ENCODE measurements at regions not wholly inside any gene's neighbourhood (a gene's known extent, or its start where the extent isn't known, plus 50 kb on each side); places are given as distances from the start of the nearest gene placed in this dataset.
A peak's percentile ranks its signal among the peaks of the same experiment; 100 is the strongest.
"Not testable (repeated sequence)": the region's sequence is repeated elsewhere in the genome, so short reads cannot be mapped to it uniquely, and the experiment has no call there.

DNA sequence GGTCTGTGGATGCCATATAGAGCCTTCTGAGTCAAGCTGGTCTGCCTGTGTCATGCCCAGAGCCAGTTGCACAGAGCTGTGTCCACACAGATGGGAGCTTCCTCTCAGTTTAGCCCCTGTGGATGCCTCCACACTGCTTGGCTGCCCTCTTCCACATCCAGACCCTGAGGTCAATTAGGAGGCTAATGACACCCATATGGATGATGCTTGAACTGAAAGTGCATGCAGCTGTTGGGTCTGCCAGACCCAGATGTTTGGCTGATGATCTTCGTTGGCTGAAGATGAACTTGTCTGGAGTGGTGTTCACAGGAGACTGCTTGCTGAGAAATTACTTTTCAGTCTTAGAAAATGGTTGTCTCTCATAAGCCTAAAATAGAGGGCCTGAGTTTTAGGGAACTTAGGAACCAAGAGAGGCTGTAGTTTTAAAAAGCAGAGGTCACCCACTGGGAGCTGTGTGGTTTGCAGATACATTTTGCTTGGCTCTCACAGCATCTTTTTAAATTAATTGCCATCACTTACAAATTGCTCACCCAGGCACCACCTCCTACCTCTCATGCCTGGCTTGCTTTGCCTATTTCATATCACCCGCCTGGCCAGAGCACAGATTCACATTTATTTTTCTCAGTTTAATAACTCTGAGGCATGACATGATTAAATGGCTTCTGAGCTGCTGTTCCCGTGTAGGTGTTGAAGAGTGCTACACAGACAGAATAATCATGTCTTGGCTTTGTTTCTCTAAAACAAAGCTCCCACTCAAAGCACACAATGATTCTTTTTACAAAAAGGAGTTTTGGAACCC lies 176.1 kb downstream of the MINAR1 start:
- DNase-seq: no peak

DNA sequence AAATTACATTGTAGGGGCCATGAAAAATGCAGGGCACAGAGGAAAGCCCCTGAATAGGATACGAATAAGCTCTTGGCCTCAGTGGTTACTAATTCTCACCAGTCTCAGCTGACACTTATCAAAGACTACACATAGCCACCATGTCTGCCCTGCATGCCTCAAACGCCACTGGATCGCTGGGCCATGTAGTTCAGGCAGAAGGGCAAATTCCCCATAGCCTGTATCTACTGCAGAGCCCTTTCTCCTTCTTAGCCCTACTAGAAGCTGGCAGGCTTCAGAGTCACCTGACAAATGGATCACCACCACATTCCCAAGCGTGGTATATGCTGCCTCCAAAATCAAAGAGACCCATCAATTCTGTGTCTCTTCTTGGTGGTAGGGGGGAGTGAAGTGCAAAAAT lies 177.4 kb downstream of the MINAR1 start:
- DNase-seq: no peak

DNA sequence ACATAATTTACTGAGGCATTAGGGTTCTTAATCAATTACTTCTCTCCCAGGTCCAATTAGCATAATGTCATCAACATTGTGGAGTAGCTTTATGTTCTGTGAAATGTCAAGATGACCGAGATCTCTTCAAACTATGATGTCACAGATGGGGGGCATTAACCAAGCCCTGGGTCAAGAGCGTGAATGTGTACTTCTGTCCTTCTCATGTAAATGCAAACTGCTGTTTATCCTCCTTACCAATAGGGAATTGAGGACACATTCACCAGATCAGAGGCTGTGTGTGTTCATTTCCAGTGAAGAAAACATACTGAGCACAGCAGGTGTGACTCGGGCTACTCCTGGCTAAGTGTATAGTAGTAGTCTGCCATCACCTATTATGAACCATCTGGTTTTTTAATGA lies 177.9 kb downstream of the MINAR1 start:
- no peak for DNase-seq

DNA sequence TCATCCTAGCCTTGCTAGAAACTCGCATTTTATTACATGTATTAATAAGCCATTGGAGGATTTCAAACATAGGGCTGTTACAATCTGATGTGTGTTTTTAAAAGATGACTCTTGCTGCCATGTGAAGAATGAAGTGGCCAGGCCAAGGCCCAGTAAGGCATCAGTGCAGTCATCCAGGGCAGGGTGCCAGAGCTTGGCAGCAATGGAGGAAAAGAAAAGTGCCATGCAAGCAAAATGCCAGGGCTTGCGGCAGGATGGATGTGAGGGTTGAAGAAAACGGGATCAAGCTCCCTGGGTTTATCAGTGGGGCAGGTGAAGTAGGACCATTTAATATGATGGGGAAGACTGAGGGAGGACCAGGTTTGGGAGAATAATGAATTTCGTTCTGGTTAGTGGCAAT lies 183.6 kb downstream of the MINAR1 start:
- no peak for DNase-seq

DNA sequence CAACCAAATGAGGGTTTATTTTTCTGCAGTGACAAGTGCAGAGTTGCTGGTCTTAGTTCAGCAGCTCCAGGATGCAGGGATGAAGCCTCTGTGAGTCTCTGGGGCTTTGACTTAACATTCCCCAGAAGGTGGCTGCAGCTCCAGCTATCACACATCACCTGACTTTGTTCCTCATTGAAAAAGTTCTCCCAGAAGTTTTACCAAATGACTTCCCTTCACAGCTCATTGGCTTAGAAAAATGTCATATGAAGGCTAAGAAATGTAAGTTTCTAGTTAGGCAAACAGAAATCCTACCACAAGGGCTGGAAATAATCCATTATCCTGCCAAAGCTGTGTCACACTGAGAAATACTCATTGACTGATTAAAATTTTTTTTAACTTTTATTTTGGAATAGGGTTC lies 184.9 kb downstream of the MINAR1 start:
- no peak for DNase-seq

DNA sequence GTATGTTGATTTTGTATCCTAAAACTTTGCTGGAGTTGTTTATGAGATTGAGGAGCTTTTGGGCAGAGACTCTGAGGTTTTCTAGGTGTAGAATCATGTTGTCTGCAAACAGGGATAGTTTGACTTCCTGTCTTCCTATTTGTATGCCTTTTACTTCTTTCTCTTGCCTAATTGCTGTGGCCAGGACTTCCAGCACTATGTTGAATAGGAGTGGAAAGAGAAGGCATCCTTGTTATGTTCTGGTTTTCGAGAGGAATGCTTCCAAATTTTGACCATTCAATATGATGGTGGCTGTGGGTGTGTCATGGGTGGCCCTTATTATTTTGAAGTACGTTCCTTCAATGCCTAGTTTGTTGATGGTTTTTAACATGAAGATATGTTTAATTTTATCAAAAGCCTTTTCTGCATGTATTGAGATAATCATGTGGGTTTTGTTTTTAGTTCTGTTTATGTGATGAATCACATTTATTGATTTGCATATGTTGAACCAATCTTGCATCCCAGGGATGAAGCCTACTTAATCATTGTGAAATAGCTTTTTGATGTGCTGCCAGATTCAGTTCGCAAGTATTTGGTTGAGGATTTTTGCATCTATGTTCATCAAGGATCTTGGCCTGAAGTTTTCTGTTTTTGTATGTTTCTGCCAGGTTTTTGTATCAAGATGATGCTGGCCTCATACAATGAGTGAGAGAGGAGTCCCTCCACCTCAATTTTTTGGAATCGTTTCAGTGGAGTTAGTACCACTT lies 188.1 kb downstream of the MINAR1 start:
- no peak for DNase-seq

DNA sequence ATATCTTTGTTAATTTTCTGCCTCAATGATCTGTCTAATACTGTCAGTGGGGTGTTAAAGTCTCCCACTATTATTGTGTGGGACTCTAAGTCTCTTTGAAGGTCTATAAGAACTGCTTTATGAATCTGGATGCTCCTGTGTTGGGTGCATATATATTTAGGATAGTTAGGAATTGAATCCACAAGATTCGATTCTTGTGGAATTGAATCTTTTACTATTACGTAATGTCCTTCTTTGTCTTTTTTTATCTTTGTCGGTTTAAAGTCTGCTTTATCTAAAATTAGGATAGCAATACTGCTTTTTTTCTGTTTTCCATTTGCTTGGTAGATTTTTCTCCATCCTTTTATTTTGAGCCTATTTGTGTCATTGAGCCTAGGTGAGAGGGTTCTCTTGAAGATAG lies 189.7 kb downstream of the MINAR1 start:
- not testable (repeated sequence) for DNase-seq

DNA sequence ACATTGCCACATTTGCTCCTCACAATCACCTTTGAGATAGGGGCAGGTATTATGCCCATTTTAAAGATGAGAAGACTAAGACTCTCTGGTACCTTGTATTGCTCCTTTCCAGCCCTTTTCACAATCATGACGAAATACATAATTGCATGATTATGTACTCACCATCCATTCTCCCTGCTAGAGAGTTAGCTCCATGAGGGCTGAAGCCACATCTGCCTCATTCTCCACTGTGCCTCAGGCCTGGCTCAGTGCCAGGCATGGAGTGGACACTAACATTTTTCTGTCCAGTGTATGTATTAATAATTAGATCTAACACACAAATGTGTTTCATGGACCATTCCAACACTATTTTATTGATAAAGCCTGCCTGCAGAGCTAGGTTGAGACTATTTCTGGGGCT lies 191.4 kb downstream of the MINAR1 start:
- no peak for DNase-seq

DNA sequence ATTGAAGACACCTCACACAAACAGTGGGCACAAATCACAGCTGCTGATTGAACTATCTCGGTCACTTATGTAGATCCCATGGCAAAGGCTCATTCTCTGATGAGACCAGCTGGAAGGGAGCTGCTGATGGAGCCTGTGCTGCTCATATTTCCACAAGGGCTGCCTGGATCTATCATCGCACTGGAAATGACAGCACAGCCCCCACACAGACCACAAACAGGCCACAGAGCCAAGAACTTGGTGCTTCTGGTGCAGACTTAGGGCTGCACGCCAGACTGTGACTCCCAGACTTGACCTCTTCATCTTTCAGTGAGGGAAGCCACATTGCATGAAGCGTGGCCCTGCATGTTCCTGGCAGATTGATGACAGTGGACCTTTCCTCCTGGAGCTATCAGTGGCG lies 197.6 kb downstream of the MINAR1 start:
- no peak for DNase-seq

DNA sequence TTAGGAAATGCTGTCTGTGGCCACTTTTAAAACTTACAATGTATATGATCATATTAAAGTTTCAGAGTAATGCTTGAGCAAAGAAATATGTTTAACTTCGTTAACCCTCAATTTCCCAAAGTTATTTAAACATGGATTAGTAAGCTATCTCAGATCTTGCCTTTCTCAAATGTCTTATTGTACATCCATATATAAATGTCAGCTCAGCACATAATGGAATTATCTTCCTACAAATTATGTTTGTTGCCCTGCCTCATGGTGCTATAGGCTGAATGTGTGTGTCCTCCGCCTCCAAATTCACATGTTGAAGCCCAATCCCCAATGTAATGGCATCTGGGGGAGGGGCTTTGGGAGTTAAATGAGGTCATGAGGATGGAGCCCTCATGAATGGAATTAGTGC lies 200.3 kb downstream of the MINAR1 start:
- no peak for DNase-seq

DNA sequence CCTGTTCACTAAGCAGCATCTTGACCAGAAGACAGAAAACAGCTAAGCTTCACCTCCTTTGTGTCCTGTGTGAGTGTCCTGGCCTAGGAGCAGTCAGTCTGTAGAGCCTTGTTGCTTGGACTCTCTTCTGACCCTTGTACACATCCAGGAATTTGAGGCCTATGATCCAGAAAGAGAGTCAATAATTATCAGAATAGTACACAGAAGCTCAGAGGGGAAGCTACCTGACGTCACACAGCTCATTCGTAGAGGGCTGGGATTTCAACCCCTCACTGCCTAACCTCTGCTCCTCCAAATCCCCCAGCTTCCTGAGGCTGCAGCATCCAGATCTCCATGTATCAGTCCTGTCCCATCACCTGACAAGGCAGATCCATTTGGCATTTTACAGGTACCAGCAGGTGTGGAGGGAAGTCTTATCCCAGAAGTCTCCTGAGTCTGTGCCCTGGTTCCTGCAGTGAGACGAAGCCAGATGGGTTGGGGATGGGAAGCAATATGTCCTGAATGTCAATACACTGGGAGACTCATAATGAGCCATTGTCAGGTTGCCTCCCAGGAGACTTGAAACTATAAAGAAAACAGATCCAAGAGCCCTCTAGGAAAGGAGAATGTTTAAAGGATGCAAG lies 203.1 kb downstream of the MINAR1 start:
- DNase-seq: no peak

DNA sequence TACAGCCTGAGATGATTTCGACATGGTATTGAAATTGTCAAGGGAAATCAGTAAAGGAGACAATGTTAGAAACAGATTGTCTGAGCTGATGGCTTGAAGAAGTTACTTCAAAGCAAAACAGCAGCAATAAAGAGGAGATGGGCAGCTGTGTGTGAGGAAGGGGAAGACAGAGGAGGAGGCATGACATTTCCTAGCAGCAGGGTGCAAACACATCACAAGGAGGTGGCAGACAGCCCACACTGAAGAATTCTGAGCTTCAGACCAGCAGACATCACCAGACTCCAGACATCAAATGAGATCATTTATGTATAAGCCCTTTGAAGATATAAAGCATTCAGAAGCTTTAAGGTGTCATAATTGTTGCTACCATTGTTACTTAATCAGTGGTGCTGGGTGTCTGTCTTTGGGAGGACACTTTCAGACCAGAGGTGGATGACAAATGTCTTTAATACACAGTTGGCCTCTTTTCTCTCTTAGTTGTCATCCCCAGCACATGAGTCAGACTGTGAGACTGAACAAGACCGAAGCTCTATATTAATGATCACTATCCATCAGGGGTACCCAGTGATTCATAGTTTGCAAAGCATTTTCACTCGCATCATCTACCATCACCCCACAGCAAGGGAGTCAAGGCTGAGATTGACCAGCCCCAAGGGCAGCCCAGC lies 203.9 kb downstream of the MINAR1 start:
- no peak for DNase-seq

DNA sequence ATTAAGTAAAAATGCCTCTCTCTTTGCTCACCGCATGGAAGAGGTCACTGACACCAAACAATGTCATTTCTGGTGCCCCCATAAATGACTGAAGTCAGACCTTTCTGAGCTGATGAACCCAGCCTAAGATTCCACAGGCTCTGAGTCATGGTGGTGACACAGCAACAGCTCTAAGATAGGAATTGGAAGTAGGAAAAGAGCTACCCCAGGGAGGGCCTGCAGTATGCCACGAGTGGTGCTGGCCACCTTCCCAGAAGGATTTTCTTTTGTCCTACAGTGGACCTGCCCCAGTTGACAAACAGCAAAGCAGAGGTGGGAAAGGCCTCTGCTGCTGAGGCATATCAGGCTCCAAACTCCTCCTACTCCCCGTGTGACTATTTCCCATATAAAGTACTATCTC lies 208.1 kb downstream of the MINAR1 start:
- DNase-seq: peak; percentile 54

DNA sequence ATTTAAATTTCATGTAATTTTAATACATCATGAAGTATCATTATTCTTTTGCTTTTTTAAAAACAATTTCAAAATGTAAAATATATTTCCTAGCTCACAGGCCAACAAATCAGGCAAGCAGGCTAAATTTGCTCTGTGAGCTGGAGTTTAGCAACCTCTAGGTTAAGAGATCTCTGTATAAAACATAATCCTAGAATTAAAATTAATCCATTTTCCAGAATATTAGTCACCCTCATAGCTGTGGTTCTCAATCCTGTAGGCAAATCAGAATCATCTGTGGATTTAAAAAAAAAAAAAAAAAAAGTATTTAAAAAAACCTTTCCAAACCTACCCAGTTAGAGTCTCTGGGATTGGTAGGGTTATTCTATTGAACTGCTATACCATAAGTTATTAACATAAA lies 209.7 kb downstream of the MINAR1 start:
- DNase-seq: no peak

DNA sequence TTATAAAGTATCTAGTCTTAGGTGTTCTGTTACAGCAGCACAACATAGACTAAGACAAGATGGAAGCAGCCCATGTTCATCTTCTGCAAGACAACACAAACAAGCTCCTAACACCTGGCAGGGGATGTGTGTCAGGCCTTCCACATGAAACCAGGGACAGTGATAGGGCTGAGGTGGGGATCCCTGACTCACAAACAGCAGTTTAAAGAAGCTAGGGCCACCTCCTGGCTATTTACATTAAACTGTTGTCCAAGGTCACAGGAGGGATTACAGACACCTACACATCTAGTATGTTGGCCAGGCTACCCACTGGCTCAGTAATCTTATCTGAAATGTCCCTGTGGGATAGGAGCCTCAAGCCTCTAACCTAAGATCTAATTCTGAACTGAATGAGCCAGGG lies 211.3 kb downstream of the MINAR1 start:
- no peak for DNase-seq

DNA sequence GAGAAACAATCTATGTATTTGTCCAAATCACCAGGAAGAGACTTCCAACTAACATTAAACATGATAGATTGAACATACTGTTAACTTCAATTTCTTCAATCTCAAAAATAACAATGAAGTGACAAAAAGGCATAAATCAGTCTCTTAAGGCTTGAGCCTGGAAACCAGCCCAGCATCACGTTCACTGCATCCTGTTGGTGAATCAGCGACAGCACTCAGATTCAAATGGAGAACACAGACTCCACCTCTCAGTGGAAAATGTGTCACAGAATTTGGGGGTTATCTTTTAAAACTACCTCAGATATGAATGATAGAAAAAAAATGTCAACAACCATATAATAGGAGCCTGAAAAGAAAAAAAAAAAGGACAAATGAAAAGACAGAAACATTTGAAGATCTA lies 212.0 kb downstream of the MINAR1 start:
- peak; percentile 23 for DNase-seq

DNA sequence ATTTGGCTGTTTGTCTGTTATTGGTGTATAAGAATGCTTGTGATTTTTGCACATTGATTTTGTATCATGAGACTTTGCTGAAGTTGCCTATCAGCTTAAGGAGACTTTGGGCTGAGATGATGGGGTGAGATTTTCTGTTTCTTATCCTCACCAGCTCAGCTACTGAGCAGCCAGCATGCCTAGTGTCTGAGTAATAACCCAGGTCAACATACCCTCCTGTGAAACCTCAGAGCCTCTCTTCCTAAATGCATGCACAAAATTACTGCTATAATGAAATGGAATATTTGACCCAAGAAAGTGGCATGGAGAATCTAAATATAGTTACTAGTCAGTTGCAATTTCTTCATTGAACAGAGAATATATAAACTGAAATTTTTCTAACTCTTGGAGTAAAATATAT lies 220.8 kb downstream of the MINAR1 start:
- DNase-seq: not testable (repeated sequence)

DNA sequence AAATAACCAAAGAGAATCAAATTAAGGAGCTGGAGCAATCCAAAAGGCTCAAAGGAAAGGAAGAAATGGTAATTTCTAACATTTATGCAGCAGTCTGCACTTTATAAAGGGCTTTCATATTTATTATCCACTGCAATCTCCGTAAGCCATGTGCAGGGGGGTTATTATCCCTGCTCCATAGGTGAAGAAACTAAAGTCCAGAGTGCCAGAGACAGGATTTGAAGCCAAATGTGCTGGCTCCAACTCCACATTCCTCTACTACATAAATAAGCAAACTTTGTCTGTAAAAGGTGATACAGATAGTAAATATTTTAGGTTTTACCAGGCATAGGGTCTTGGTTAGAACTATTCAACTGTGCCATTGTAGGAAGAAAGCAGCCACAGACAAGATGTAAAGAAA lies 221.4 kb downstream of the MINAR1 start:
- no peak for DNase-seq

DNA sequence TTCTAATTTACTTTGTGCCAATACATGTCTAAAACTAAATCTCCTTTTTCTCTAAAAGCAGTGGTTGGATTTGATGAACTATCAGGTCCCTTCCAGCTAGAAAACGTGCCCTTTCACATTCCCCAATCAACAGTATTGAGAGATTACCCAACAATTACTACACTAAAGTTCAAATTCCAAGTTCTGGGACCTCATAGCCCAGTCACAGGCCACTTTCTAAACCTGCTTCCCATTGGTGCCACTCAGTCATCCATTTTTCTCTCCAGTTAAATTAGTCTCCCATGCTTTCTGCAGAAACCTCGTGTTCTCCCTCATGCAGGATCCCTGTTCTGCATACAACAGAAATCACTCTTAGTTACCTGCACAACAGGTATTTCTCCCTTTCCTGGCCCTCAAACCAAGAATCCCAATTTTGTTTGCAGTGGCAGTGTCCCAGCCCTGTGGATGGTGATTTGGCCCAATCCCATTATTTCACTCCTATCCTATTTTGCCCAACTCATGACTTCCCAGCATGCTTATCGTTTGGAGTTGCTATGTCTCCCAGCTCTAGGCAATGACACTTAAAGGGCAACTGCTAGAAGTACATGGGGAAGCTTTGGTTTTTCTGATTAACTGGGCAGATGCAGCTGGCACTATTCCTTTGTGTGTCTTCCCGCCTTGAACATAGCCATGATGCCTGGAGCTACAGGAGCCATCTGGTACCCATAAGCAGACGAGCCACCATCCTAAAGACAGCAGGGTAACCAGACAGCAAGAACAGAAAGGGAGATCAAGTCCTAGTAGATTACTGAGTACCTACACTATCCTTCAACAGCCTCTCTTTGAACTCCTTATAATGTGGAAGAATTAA lies 224.2 kb downstream of the MINAR1 start:
- no peak for DNase-seq

DNA sequence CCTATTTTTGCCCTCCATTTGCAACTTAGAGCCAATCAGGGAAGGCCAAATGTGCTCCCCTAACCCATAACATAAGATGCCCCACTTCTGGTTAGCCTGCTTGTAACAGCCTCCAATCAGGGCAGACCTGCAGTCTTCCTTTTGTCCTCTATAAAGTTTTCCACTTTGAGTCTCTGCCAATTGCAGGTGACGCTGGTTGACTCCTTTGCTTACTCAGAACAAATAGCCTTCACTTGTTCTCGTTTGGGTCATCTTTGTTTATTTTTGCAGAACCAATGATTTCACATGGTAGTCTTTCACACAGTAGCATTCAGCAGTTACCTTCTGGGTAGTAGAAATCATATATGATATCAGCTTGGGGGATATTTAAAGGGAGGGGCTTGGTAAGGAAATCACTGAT lies 225.6 kb downstream of the MINAR1 start:
- DNase-seq: no peak

DNA sequence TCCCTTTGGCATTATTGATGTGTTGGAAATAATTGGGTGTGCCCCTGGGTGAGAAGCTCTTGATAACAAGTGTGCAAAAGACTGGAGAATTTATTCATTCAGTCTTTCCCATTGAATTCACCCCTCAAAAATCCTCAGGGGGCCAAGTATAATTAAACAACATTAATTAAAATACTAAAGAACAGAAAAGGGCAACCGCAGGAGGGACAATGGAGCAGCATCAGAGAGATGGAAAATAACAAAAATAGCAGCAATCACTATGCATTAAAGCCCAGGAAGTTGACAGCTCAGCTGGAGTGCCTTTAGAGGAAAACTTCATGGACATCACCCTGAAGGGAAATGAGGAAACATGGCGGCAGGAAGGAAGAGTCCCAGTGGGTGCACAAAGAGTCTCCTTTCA lies 227.6 kb downstream of the MINAR1 start:
- DNase-seq: no peak

DNA sequence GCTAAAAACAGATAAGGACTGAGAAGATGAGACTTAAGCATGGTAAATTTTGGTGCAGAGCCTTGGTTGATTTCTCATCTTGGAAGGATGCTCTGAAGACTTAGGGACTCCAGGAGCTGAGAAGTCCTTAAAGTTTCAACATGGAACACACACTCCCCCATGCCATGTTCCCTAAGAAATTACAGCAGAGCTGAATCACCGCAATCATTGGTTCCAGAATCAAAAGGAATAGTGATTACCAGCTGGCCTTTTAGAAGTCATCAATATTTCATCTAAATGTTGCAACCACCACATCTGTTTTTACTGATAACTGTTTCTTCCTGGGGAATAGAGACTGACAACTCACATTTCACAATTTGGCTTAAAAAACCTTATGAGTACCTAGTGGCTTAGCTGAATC lies 229.3 kb downstream of the MINAR1 start:
- no peak for DNase-seq
